Hematopoietic multipotent progenitor cell treated with erythropoietin and hydrocortisone succinate and interleukin-3 and kit ligand, for 6 days (in vitro differentiated cells): ENCODE measurements at regions not wholly inside any gene's neighbourhood (a gene's known extent, or its start where the extent isn't known, plus 50 kb on each side); places are given as distances from the start of the nearest gene placed in this dataset.
"Not testable (repeated sequence)": the region's sequence is repeated elsewhere in the genome, so short reads cannot be mapped to it uniquely, and the experiment has no call there.

Experiments
- DNase-seq: peaks from one replicate; pipeline ENCODE4 v3.0.0-alpha.2; 2015

DNA sequence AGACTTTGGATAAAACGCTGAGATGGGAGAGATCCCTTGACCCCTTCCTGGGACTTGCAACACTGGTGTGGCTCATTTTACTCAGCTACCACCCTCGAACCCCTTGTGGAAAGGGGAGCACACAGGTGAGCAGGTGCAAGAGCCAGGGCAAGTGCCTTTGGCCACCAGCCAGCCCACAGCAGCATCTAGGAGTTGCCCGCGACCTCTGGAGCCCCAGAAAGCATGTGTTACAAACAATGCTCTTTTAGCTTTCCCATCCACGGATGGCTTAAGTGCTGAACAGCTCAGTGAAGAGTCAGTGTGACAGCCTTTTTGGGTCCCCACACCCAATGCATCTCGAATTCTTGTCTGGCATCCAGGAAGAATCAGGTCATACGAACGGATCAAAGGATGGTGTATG, 197.8 kb downstream of the MEMO1 start:
- no peak for DNase-seq

DNA sequence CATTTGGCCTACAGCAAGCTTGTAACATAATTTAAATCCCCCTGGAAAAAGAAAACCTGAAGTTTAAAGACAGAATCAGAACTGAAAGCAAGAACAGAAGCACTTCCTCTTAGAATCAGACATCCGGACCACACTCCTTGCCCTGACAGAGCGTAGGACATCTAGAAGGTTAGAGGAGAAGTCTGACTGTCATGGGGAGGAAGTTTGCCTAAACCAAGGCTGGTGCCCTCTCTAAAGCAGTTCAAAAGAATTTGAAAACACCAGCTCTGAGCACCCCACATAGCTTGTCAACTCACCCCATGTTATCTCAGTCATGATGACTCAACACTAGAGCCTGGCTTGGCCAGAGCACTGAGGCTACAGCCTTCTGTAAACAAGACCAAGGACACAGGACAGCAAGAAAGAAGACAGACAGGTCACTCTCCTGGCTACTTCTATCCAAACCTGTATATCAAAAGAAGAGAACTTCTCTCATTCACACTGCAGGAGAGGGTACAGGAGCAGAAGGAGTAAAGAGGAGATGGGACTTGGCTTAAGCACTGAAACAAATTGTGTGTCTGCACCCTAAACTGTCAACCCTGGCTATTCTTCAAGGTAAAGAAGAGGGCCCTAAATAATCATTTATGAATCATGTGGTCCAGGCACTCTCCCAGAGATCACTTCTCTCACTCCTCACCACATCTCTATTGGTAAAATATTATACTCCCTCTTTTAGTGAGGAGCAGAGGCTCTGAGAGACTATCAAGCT, 198.6 kb downstream of the MEMO1 start:
- peak; percentile 77 for DNase-seq

DNA sequence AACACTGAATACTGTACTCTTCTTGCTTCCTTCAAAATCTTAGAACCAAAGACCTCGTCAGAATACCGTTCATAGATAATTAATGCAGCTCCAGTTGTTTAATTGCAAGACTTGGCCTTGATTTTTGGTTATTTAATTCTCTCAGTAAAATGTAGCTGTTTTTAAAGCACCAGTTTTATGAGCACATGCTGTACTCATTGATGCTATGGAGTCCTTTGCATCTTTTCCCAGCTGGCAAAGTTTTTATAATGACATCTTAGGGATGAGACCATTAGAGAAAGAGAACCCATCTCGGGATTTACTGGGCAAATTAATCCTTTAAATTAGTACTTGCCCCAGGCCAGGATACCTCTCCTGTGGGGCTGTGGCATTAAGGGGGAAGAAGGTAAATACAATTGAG, 199.3 kb downstream of the MEMO1 start:
- no peak for DNase-seq

DNA sequence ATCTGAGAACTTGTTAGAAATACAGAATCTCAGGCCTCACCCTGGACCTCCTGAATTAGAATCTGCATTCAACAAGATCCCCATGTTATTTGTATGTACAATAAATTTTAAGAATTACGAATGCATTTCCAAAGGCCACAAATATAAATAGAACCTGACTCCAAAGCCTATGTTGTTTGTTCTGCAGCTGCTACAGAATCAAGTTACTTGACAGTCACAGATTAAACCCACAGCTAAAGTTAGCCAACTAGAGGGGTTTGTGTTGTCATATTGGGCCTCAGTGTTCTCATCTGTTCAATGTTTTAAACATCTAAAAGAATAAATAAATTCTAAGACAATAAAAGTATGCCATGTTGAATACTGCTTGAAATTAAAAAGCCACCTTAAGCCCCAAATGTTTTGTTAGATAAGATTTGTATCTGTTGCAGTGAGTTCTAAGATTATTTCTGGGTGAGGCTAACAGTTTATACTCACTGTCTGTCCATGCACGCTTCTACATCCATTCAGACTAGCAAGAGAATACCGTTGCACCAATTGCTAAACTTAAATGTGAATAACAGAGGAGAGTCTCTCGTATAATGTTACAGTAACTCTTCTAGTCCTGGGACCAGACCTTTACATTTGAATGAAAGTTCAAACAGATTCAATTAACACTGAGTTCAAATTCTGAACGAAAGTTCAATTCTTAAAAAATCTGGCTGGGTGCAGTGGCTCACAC, 200.4 kb downstream of the MEMO1 start:
- DNase-seq = peak; percentile 9

DNA sequence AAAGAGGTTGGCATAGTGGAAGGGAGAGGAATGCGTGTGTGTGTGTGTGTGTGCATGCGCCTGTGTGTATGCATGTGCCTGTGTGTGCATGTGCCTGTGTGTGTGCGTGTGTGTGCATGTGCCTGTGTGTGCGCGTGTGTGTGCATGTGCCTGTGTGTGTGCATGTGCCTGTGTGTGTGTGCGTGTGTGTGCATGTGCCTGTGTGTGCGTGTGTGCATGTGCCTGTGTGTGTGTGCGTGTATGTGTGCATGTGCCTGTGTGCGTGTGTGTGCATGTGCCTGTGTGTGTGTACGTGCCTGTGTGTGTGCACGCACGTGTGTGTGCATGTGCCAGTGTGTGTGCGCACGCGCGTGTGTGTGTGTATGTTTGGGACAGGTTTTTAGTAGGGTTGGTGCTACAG, 205.1 kb downstream of the MEMO1 start:
- DNase-seq = no peak

DNA sequence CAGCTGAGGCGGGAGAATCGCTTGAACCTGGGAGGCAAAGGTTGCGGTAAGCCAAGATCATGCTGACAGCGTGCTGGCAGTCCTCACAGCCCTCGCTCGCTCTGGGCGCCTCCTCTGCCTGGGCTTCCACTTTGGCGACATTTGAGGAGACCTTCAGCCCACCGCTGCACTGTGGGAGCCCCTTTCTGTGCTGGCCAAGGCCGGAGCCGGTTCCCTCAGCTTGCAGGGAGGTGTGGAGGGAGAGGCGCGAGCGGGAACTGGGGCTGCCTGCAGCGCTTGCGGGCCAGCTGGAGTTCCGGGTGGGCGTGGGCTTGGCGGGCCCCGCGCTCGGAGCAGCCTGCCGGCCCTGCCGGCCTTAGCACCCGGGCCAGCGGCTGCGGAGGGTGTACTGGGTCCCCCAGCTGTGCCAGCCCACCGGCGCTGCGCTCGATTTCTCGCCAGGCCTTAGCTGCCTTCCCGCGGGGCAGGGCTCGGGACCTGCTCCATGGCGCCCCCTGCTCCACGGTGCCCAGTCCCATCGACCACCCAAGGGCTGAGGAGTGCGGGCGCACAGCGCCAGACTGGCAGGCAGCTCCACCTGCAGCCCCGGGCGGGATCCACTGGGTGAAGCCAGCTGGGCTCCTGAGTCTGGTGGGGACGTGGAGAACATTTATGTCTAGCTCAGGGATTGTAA, 207.2 kb downstream of the MEMO1 start:
- DNase-seq = not testable (repeated sequence)

DNA sequence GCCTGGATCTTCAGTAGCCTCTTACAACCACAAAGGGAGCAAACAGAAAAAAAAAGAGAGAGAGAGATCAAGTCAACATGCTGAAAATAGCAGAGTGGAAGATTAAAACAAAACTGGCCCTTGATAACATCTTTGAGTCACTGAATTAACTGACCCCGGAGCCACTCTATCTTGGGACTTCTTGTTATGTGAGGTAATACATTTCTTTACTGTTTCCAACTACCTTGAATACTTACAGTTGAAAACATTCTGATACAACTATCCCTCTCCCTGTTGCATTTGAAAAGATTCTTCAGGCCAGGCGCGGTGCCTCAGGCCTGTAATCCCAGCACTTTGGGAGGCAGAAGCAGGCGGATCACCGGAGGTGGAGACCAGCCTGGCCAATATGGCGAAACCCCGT, 208.1 kb downstream of the MEMO1 start:
- no peak for DNase-seq

DNA sequence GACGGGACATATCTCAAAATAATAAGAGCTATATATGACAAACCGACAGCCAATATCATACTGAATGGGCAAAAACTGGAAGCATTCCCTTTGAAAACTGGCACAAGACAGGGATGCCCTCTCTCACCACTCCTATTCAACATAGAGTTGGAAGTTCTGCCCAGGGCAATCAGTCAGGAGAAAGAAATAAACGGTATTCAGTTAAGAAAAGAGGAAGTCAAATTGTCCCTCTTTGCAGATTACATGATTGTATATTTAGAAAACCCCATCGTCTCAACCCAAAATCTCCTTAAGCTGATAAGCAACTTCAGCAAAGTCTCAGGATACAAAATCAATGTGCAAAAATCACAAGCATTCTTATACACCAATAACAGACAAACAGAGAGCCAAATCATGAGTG, 211.5 kb downstream of the MEMO1 start:
- DNase-seq = not testable (repeated sequence)

DNA sequence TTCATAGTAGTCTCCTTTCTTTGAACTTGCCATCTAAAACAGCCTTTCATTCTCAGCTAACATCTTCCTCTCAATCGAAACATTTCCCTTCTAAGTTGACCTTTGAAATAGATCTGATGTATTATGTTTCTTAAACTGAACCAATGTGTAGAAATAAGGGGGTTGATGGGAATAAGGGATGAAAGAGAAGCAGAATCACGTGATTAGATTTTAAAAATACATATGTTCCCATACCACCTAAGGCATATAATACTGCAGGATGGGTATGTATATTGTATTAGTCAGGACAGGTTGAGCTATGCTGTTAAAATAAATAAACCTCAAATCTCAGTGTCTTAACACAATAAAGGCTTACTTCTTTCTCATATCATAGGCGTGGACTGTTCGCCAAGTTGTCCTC, 207.5 kb upstream of the SRD5A2 start:
- DNase-seq = no peak

DNA sequence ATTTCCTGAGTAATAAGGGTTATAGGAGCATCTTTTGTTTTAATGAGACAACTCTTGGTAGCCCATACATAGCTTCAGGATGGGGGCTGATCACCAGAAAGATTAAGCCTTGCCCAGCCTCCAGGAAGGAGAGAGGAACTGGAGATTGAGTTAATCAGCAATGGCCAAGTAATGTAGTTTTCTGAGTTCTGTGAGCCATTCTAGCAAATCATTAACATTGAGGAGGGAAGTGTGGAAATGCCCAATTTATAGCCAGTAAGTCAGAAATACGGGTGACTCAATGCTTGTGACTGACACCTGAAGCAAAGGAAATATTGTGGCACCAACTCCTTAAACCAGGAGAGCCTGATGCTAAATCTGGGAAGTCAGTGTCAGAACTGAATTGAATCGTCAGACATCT, 205.1 kb upstream of the SRD5A2 start:
- no peak for DNase-seq

DNA sequence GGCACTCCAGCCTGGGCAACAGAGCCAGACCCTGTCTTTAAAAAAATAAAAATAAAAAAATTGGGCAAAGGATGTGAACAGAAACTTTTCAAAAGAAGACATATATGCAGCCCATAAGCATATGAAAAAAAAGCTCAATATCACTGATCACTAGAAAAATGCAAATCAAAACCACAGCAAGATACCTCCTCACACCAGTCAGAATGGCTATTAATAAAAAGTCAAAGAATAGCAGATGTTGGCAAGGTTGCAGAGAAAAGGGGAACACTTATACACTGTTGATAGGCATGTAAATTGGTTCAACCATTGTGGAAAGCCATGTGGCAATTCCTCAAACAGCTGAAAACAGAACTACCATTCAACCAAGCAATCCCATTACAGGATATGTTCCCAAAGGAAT, 204.1 kb upstream of the SRD5A2 start:
- DNase-seq = no peak

DNA sequence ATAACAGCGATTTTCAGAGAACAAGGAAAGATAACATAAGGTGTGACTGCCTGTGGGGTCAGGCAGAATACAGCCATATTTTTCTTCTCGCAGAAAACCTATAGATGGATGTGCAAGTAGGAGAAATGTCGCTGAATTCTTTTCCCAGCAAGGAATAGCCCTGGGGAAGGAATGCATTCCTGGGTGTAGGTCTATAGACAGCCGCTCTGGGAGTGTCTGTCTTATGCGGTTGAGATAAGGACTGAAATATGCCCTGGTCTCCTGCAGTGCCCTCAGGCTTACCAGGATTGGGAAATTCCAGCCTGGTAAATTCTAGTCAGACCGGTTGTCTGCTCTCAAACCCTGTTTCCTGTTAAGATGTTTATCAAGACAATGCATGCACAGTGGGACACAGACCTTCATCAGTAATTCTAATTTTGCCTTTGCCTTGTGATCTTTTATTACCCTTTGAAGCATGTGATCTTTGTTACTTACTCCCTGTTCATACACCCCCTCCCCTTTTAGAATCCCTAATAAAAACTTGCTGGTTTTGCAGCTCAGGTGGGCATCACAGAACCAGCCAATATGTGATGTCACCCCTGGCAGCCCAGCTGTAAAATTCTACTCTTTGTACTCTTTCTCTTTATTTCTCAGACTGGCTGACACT, 202.8 kb upstream of the SRD5A2 start:
- not testable (repeated sequence) for DNase-seq

DNA sequence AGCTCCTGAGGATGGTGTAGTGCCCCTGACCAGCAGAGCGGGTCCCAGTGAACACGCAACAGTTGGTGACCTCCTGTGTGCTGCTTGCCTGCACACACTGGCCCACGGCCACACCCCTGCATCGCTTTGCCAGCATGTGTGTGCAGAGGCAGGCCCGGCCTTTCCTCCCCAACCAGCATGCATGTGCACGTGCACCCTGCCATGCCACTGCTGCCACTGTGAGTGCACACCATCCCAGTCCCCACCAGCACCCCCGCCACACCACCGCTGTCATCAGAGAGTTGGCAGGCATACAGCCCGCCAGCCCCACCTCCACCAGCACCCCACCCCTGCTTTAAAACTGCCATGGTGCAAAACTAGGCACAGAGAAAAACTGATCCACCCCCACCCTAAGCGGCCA, 197.4 kb upstream of the SRD5A2 start:
- no peak for DNase-seq

DNA sequence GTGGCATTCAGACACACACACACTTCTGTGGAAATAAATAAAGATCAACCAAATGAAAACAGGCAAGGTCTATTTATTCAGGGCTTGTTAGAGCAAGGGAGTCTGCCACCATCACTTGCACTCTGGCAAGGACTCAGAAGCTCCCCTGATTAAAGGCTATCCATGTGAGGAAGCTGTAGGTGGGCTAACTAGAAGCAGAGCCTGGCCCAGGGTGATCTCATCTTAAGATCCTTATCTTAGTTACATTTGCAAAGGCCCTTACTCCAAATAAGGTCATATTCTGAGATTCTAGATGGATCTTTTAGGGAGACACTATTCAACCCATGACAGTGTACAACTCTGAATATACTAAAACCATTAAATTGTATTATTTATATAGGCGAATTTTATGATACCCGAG, 190.0 kb upstream of the SRD5A2 start:
- DNase-seq = no peak

DNA sequence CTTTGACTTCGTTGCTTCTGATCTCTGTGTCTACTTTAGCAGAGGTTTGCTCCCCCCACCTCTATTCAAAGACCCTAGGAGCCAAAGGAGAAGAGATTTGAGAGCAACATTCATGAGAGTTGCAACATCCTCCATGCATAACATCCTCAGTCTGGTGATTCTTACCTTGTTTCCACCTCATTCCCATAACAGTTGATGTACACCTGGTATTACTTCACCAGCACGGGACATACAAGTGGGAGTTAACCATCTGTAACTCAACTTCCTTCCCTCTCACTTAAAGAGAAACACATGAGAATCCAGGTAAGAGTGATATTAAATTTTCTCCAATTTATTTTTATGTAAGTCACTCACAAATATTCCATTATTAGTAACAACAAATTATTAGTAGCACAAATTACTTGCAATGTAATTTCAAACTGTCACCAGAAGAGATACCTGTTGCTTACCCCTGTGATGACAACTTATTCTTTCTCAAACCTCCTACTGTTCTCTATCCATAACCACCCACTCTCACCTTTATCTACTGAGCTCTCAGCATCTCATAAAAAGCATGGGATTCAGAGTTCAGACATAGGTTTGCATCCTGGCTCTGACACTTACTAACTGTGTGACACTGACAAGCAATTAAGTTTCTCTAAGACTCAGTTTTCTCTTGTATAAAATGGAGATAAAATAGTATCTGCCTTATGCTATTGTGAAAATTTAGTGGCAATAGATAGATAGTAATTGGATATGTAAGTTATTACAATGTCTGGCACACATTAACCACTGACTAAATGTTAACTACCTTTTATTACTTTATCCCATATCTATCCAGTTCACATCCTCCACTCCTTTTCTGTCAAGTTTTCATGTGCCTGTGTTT, 184.6 kb upstream of the SRD5A2 start:
- DNase-seq = no peak

DNA sequence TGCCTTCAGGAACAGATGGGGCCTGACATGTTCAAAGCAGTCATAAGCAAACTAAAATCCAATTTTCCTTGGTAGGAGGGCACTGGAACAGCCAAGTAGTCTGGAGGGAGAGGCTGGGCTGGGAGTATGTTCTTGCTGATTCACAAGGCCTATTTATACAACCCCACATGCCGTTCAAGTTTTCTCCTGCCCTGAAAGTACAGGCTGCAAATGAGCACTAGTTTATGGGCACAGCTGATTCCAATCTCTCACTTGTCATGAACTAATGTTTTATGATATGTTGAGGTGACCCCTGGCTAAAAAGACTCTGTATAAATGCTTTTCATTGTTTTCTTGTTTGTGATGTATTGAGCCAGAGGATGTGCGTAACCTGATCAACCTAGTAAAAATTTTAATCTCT, 183.4 kb upstream of the SRD5A2 start:
- no peak for DNase-seq

DNA sequence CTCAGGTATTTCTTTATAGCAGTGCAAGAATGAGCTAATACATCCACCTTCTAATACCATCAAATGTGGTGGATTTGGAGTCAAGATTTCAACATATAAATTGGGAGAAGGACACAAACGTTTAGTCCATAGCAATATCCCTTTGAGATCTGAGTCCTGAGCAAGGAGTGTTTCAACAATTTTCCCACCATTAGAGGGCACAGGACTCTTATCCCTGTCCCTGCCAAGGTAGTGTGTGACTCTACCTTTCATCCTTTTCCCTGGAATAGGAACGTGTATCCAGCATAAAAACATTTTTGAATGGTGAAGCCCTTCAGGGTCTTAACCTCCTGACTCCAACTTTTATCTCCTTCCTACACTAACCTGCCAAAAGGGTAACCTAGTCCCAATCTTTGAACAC, 181.3 kb upstream of the SRD5A2 start:
- DNase-seq = no peak

DNA sequence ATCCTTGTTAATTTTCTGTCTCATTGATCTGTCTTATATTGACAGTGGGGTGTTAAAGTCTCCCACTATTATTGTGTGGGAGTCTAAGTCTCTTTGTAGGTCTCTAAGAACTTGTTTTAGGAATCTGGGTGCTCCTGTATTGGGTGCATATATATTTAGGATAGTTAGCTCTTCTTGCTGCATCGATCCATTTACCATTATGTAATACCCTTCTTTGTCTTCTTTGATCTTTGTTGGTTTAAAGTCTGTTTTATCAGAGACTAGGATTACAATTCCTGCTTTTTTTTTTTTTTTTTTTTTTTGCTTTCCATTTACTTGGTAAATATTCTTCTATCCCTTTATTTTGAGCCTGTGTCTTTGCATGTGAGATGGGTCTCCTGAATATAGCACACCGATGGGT, 176.6 kb upstream of the SRD5A2 start:
- not testable (repeated sequence) for DNase-seq

DNA sequence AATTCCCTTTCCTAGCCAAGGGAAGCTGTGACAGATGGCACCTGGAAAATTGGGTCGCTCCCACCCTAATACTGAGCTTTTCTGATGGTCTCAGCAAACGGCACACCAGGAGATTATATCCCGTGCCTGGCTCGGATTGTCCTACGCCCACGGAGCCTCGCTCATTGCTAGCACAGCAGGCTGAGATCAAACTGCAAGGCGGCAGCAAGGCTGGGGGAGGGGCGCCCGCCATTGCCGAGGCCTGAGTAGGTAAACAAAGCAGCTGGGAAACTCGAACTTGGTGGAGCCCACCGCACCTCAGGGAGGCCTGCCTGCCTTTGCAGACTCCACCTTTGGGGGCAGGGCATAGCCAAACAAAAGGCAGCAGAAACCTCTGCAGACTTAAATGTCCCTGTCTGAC, 168.0 kb upstream of the SRD5A2 start:
- DNase-seq = not testable (repeated sequence)

DNA sequence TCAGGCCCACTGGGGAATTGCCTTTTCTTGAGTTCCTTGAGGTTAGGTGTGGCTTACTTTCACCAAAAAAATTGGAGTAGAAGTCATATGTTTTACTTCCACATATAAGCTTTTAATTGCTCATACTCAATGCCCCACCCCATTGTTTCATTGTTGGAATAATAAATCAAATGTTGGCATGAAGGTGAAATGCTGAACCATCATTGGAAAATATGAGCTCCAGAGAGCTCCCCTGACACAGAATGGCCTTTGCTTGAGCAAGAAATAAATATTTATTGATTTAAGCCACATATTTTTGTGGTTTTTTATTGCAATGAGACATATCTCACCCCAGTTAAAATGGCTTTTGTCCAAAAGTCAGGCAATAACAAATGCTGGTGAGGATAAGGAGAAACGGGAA, 167.3 kb upstream of the SRD5A2 start:
- DNase-seq = no peak

DNA sequence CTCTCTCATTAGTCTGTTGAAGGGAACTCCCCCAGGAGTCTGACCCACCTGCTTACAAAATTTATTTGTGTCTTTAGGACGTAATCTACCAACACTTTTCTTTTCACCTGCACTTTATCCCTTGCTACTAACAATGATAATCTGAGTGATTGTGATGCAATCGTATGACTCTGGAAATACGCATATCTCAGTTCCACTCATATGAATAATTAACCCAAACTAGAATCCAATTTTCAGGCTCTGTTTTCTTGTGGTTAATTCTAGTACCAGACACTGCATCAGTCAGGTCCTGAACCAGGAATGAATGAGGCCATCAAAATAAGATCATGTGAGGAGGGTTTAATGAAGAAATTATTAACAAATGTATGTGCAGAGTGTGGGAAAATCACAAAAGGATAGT, 158.4 kb upstream of the SRD5A2 start:
- DNase-seq = no peak

DNA sequence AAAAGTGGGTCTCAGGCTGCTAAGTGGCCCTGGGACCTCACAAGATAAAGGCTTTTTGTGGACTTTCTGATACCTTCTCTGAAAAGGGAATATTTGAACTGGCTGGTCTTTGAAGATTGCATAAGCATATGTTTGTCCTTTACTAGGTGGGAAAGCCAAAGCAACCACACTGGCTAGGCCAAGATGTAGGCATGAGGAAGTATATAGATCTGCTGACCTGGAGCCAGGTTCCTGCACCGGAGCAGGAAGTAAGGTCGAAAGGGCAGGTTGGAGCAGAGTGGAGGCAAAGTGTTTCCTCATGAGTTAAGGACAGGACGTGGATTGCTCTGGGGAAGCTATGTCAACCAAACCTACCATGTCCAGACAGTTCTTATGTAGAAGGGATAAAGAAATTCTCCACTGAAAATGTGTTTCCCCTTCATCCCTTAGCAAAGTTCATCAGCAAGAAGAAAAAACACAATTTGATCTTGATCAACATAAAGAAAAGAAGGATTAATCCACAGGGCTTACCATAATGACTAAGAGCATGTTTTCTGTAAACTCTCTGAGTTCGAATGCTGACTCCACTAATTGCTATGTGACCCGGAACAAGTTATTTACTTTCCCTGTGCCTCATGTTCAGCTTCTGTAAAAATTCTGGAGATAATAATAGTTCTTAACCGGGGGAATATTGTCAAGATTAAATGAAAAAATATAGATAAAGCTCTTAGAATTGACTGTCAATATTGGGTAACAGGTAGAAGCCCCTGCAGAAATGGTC, 156.1 kb upstream of the SRD5A2 start:
- no peak for DNase-seq
